Endothelial cell of umbilical vein (primary cell): ENCODE measurements at regions not wholly inside any gene's neighbourhood (a gene's known extent, or its start where the extent isn't known, plus 50 kb on each side); places are given as distances from the start of the nearest gene placed in this dataset.

Experiments used
- BruUV-seq: library from RNA; stranded (reverse); fragments of 400-500 nt; replicated peaks from 2 replicates; lab custom pipeline; 2021; lab: Mats Ljungman, UMichigan
- CTCF ChIA-PET: fragments of 300-600, 350-600 bp; sonication (Branson Sonifier 250); formaldehyde crosslinking; loops from one replicate; lab custom pipeline; 2021; ENCODE audit warnings: antibody characterized with exemption, inconsistent platforms; lab: Charles Lee
- POLR2A ChIA-PET: fragments of 300-600, 350-600 bp; sonication (Branson Sonifier 250); formaldehyde crosslinking; loops from one replicate; lab custom pipeline; 2021; ENCODE audit warnings: antibody characterized with exemption, inconsistent platforms; lab: Charles Lee
- DNase-seq: peaks from one replicate; pipeline ENCODE4 v3.0.0-alpha.2; 2011; ENCODE audit warnings: low read depth, low spot score
- FAIRE-seq: peaks from 2 replicates; lab custom pipeline; 2011; peaks lifted over from hg19 to GRCh38; lab: Jason Lieb, UNC
- H2AFZ ChIP-seq: 2 replicates; pipeline ENCODE4 v1.6.0; 2012; ENCODE audit warnings: low read depth, low read length, control low read depth, inconsistent platforms
- H3K27ac ChIP-seq: 2 replicates; pipeline ENCODE4 v1.5.1; 2011; ENCODE audit warnings: low read depth, mild to moderate bottlenecking, control low read depth, low read length, moderate library complexity; ENCODE audit not compliant: insufficient read depth
- H3K27me3 ChIP-seq, 2 experiments: 2 replicates each; pipeline versions ENCODE4 v1.6.0 to v1.6.1; 2011; ENCODE audit warnings: low read length in 2 of 2, mixed read lengths in 1 of 2; ENCODE audit not compliant: control insufficient read depth in 2 of 2, insufficient read depth in 2 of 2
- H3K36me3 ChIP-seq, 2 experiments: 2 replicates in 1 of 2; 3 replicates in 1 of 2; pipeline ENCODE4 v1.5.1; 2011; ENCODE audit warnings: low read length in 2 of 2, mild to moderate bottlenecking in 1 of 2, moderate library complexity in 1 of 2; ENCODE audit not compliant: control insufficient read depth in 2 of 2, insufficient read depth in 2 of 2; ENCODE audit errors: extremely low read depth in 1 of 2
- H3K4me1 ChIP-seq: 3 replicates; pipeline ENCODE4 v1.5.1; 2011; ENCODE audit warnings: mild to moderate bottlenecking, low read length; ENCODE audit not compliant: control insufficient read depth, insufficient read depth; ENCODE audit errors: extremely low read depth
- H3K4me2 ChIP-seq: 2 replicates; pipeline ENCODE4 v1.6.1; 2011; ENCODE audit warnings: low read length, control low read depth, mixed read lengths; ENCODE audit not compliant: insufficient read depth
- H3K4me3 ChIP-seq, 3 experiments: fragments of 200-600 bp in 1 of 3; sonication (generic), shearing (Covaris generic) in 1 of 3; replicated peaks in 1 of 3; 2 replicates each; pipeline ENCODE4 v1.5.1; 2011 to 2016; ENCODE audit warnings: control low read depth in 3 of 3, low read length in 3 of 3, mild to moderate bottlenecking in 2 of 3, inconsistent platforms in 1 of 3, low read depth in 1 of 3, moderate library complexity in 1 of 3; ENCODE audit not compliant: insufficient read depth in 1 of 3
- H3K79me2 ChIP-seq: 2 replicates; pipeline ENCODE4 v1.6.0; 2012; ENCODE audit warnings: low read length, inconsistent platforms; ENCODE audit not compliant: control insufficient read depth, insufficient read depth
- H3K9ac ChIP-seq: replicated peaks from 2 replicates; pipeline ENCODE3; 2011; ENCODE audit warnings: low read length, control low read depth; ENCODE audit not compliant: insufficient read depth; ENCODE audit errors: extremely low read depth
- H3K9me1 ChIP-seq: replicated peaks from 3 replicates; pipeline ENCODE4 v1.6.0; 2011; ENCODE audit warnings: mild to moderate bottlenecking, low read length; ENCODE audit not compliant: control insufficient read depth, insufficient read depth; ENCODE audit errors: extremely low read depth
- H3K9me3 ChIP-seq: replicated peaks from 2 replicates; pipeline ENCODE4 v1.5.1; 2012; ENCODE audit warnings: low read length, inconsistent platforms; ENCODE audit not compliant: control insufficient read depth, insufficient read depth
- H4K20me1 ChIP-seq: replicated peaks from 2 replicates; pipeline ENCODE3; 2011; ENCODE audit warnings: mild to moderate bottlenecking, low read length; ENCODE audit not compliant: control insufficient read depth, insufficient read depth; ENCODE audit errors: extremely low read depth
- CTCF ChIP-seq, 2 donors: IDR thresholded peaks; 1 replicate in 1 of 2; 2 replicates in 1 of 2; pipeline ENCODE4 v1.5.1; 2011; ENCODE audit warnings: low read length in 2 of 2, mild to moderate bottlenecking in 2 of 2, moderate library complexity in 2 of 2, control low read depth in 1 of 2, inconsistent platforms in 1 of 2, low read depth in 1 of 2; ENCODE audit not compliant: insufficient read depth in 1 of 2; ENCODE audit errors: extremely low read depth in 1 of 2
- EZH2 ChIP-seq: IDR thresholded peaks from 2 replicates; pipeline ENCODE4 v1.6.1; 2012; ENCODE audit warnings: borderline replicate concordance, low read depth, mild to moderate bottlenecking, moderate library complexity, low read length, inconsistent platforms; ENCODE audit not compliant: severe bottlenecking
- FOS ChIP-seq: IDR thresholded peaks from 2 replicates; pipeline ENCODE4 v1.6.1; 2011; ENCODE audit warnings: mild to moderate bottlenecking, low read length, moderate library complexity, borderline replicate concordance; ENCODE audit not compliant: insufficient read depth
- JUN ChIP-seq: IDR thresholded peaks from 2 replicates; pipeline ENCODE4 v1.6.1; 2011; ENCODE audit warnings: borderline replicate concordance, low read depth; ENCODE audit not compliant: insufficient read length, insufficient read depth
- MAX ChIP-seq: IDR thresholded peaks from 2 replicates; pipeline ENCODE4 v1.6.1; 2011; ENCODE audit not compliant: insufficient read depth, insufficient read length
- MYC ChIP-seq: IDR thresholded peaks from one replicate; pipeline ENCODE4 v1.6.1; 2011; ENCODE audit warnings: mild to moderate bottlenecking, low read depth, low read length
- POLR2AphosphoS5 ChIP-seq: IDR thresholded peaks from 2 replicates; pipeline ENCODE4 v1.6.1; 2012; ENCODE audit warnings: low read depth, mild to moderate bottlenecking, control low read depth, low read length, moderate library complexity; ENCODE audit not compliant: insufficient read depth
- dilution Hi-C: fragments of 300-500 bp; cut with MboI; formaldehyde crosslinking; loops from one replicate; pipeline ENCODE4 v1.15.0; 2019; ENCODE audit warnings: low sequenced_read_pairs; ENCODE audit not compliant: extremely low pct_ligation_motif_present
- intact Hi-C: fragments of 100-400 bp; cut with micrococcal nuclease; formaldehyde crosslinking; loops from one replicate; pipeline ENCODE4 v1.10.0; 2022

GRCh38 chr1:99137554-99138206 lies 126.6 kb upstream of the PLPPR4 start:
- dilution Hi-C loops = no loop called here
- H3K4me2 ChIP-seq = no peak overlapping the region

More at GRCh38 chr1:99137554-99138206, 126.6 kb upstream of the PLPPR4 start:
- FAIRE-seq = no peak
- ChIA-PET CTCF (no interaction called here), POLR2A (no interaction called here)
- no peak overlapping the region for H3K9ac ChIP-seq
- H3K27me3 ChIP-seq = peaks cover 2 to 14% of the 10 kb centered on the region in 2 experiments
- H3K9me3 ChIP-seq = no peaks in the 10 kb centered on the region
- no TSS peak for BruUV-seq
- H2AFZ ChIP-seq = no peak overlapping the region
- no peaks in the 10 kb centered on the region for H3K36me3 ChIP-seq
- no peaks in the 10 kb centered on the region for H3K9me1 ChIP-seq
- no peak for TF ChIP-seq CTCF (IDR thresholded peaks at IDR 0.05; ENCODE audit: extremely low read depth in 1 of 2, insufficient read depth in 1 of 2, low read depth in 1 of 2, low read length in 2 of 2)
- no peak for TF ChIP-seq POLR2AphosphoS5
- TF ChIP-seq MAX = no peak
- TF ChIP-seq JUN = no peak
- TF ChIP-seq MYC = no peak
- no peak for TF ChIP-seq EZH2
- no peak for TF ChIP-seq FOS
- no peaks in the 10 kb centered on the region for H3K79me2 ChIP-seq
- no peak overlapping the region for H3K27ac ChIP-seq
- DNase-seq = no peak
- H3K4me3 ChIP-seq = no peak overlapping the region
- intact Hi-C loops = no loop called here
- H3K4me1 ChIP-seq = no peaks in the 10 kb centered on the region
- no peaks in the 10 kb centered on the region for H4K20me1 ChIP-seq
